Astrocyte (in vitro differentiated cells and primary cell): ENCODE measurements at regions not wholly inside any gene's neighbourhood (a gene's known extent, or its start where the extent isn't known, plus 50 kb on each side); places are given as distances from the start of the nearest gene placed in this dataset.

Experiments
- DNase-seq: peaks from one replicate; pipeline ENCODE4 v3.0.0-alpha.2; 2010; ENCODE audit warnings: low read depth
- FAIRE-seq: peaks from 2 replicates; lab custom pipeline; 2011; peaks lifted over from hg19 to GRCh38; lab: Jason Lieb, UNC
- H2AFZ ChIP-seq: 2 replicates; pipeline ENCODE4 v1.6.0; 2012; ENCODE audit warnings: low read depth, low read length, inconsistent platforms
- H3K27ac ChIP-seq: 2 replicates; pipeline ENCODE4 v1.5.1; 2011; ENCODE audit warnings: low read depth, low read length, inconsistent platforms
- H3K27me3 ChIP-seq: 2 replicates; pipeline ENCODE4 v1.6.0; 2011; ENCODE audit warnings: low read length, inconsistent platforms; ENCODE audit not compliant: insufficient read depth
- H3K36me3 ChIP-seq: 2 replicates; pipeline ENCODE4 v1.5.1; 2011; ENCODE audit warnings: low read length, inconsistent platforms; ENCODE audit not compliant: insufficient read depth
- H3K4me1 ChIP-seq: 2 replicates; pipeline ENCODE4 v1.5.1; 2011; ENCODE audit warnings: low read length, inconsistent platforms; ENCODE audit not compliant: insufficient read depth
- H3K4me2 ChIP-seq: 2 replicates; pipeline ENCODE4 v1.6.0; 2012; ENCODE audit warnings: low read length, inconsistent platforms
- H3K4me3 ChIP-seq: 2 replicates; pipeline ENCODE4 v1.5.1; 2011; ENCODE audit warnings: low read depth, mild to moderate bottlenecking, low read length, inconsistent platforms; ENCODE audit not compliant: insufficient read depth
- H3K79me2 ChIP-seq: 2 replicates; pipeline ENCODE4 v1.6.0; 2012; ENCODE audit warnings: mild to moderate bottlenecking, low read length, inconsistent platforms; ENCODE audit not compliant: insufficient read depth
- H3K9ac ChIP-seq: 2 replicates; pipeline ENCODE4 v1.6.0; 2012; ENCODE audit warnings: mild to moderate bottlenecking, low read length, inconsistent platforms
- H3K9me3 ChIP-seq: 2 replicates; pipeline ENCODE4 v1.5.1; 2012; ENCODE audit warnings: low read depth, mild to moderate bottlenecking, low read length, inconsistent platforms; ENCODE audit not compliant: insufficient read depth
- H4K20me1 ChIP-seq: 2 replicates; pipeline ENCODE4 v1.6.0; 2012; ENCODE audit warnings: low read length, inconsistent platforms; ENCODE audit not compliant: insufficient read depth
- H3K27ac Mint-ChIP-seq: one replicate; pipeline ENCODE4 v1.8.0; 2021; ENCODE audit warnings: mild to moderate bottlenecking, mixed read lengths; ENCODE audit not compliant: unreplicated experiment
- H3K27me3 Mint-ChIP-seq: one replicate; pipeline ENCODE4 v1.8.0; 2021; ENCODE audit warnings: low read depth, mixed read lengths; ENCODE audit not compliant: unreplicated experiment
- H3K36me3 Mint-ChIP-seq: one replicate; pipeline ENCODE4 v1.8.0; 2021; ENCODE audit warnings: low read depth, mixed read lengths; ENCODE audit not compliant: unreplicated experiment
- H3K4me1 Mint-ChIP-seq: one replicate; pipeline ENCODE4 v1.8.0; 2021; ENCODE audit warnings: low read depth, mixed read lengths; ENCODE audit not compliant: unreplicated experiment
- H3K4me3 Mint-ChIP-seq: one replicate; pipeline ENCODE4 v1.8.0; 2021; ENCODE audit warnings: mild to moderate bottlenecking, moderate library complexity, mixed read lengths; ENCODE audit not compliant: unreplicated experiment
- H3K9me3 Mint-ChIP-seq: one replicate; pipeline ENCODE4 v1.8.0; 2021; ENCODE audit warnings: mild to moderate bottlenecking, mixed read lengths; ENCODE audit not compliant: unreplicated experiment
- EZH2 ChIP-seq: IDR thresholded peaks from 2 replicates; pipeline ENCODE4 v1.6.1; 2012; ENCODE audit warnings: mild to moderate bottlenecking, low read length, inconsistent platforms; ENCODE audit not compliant: insufficient read depth
- TF ChIP-seq, protein P1 (sequence below): IDR thresholded peaks from 2 replicates; pipeline ENCODE4 v1.5.1; 2011; ENCODE audit warnings: low read depth, mild to moderate bottlenecking, inconsistent platforms, low read length, moderate library complexity; ENCODE audit not compliant: insufficient read depth

DNA sequence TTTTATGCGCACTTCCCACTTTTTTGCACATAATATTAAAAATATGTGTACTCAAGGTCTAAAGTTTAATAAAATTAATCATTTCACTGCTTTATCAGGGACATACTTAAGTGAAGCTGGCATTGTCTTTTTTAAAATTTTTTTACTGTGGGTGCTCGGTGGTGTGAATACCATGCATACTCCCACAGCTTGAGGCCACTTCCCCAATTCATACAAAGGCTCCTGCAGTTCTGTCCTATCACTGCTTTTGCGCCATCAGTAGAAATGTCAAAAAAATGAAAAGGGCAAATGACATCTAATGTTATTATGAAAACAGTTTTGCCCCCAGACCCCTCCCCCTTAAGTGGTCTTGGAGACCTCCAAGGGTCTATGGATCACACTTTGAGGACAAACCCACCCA, 464.1 kb upstream of the ARID1B start:
- Histone ChIP-seq H3K4me3 (no peak overlapping the region), H3K4me2 (no peak overlapping the region), H2AFZ (no peak overlapping the region), H3K36me3 (no peaks in the 10 kb centered on the region), H3K4me1 (no peaks in the 10 kb centered on the region), H3K9ac (no peak overlapping the region), H3K79me2 (no peaks in the 10 kb centered on the region), H3K9me3 (peaks cover 6% of the 10 kb centered on the region), H3K27me3 (no peaks in the 10 kb centered on the region), H4K20me1 (no peaks in the 10 kb centered on the region), H3K27ac (no peak overlapping the region)
- peaks cover 6% of the 10 kb centered on the region for H3K9me3 Mint-ChIP-seq
- FAIRE-seq, result no peak
- H3K4me3 Mint-ChIP-seq, result no peak overlapping the region
- peaks cover 3% of the 10 kb centered on the region for H3K27me3 Mint-ChIP-seq
- no peak overlapping the region for H3K27ac Mint-ChIP-seq
- DNase-seq, result no peak
- peaks cover 2% of the 10 kb centered on the region for H3K4me1 Mint-ChIP-seq
- TF ChIP-seq, protein P1, sequence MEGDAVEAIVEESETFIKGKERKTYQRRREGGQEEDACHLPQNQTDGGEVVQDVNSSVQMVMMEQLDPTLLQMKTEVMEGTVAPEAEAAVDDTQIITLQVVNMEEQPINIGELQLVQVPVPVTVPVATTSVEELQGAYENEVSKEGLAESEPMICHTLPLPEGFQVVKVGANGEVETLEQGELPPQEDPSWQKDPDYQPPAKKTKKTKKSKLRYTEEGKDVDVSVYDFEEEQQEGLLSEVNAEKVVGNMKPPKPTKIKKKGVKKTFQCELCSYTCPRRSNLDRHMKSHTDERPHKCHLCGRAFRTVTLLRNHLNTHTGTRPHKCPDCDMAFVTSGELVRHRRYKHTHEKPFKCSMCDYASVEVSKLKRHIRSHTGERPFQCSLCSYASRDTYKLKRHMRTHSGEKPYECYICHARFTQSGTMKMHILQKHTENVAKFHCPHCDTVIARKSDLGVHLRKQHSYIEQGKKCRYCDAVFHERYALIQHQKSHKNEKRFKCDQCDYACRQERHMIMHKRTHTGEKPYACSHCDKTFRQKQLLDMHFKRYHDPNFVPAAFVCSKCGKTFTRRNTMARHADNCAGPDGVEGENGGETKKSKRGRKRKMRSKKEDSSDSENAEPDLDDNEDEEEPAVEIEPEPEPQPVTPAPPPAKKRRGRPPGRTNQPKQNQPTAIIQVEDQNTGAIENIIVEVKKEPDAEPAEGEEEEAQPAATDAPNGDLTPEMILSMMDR, result no peak
- TF ChIP-seq EZH2, result no peak
- no peaks in the 10 kb centered on the region for H3K36me3 Mint-ChIP-seq

- Histone ChIP-seq H3K27me3 (no peaks in the 10 kb centered on the region), H3K9ac (no peak overlapping the region), H3K79me2 (no peaks in the 10 kb centered on the region), H3K36me3 (no peaks in the 10 kb centered on the region), H2AFZ (no peak overlapping the region), H3K9me3 (no peaks in the 10 kb centered on the region), H3K27ac (no peak overlapping the region), H3K4me3 (no peak overlapping the region), H3K4me2 (no peak overlapping the region), H3K4me1 (no peaks in the 10 kb centered on the region), H4K20me1 (no peaks in the 10 kb centered on the region)
- no peak for DNase-seq
- Mint-ChIP-seq H3K36me3 (no peaks in the 10 kb centered on the region), H3K9me3 (peaks cover 4% of the 10 kb centered on the region), H3K27ac (no peak overlapping the region), H3K4me3 (no peak overlapping the region), H3K27me3 (no peaks in the 10 kb centered on the region), H3K4me1 (peaks cover 8% of the 10 kb centered on the region)
- no peak for TF ChIP-seq EZH2
- TF ChIP-seq, protein P1, result no peak
- FAIRE-seq, result no peak
These were observed 465.9 kb upstream of the ARID1B start for GRCh38 chr6:156311291-156311690.

DNA sequence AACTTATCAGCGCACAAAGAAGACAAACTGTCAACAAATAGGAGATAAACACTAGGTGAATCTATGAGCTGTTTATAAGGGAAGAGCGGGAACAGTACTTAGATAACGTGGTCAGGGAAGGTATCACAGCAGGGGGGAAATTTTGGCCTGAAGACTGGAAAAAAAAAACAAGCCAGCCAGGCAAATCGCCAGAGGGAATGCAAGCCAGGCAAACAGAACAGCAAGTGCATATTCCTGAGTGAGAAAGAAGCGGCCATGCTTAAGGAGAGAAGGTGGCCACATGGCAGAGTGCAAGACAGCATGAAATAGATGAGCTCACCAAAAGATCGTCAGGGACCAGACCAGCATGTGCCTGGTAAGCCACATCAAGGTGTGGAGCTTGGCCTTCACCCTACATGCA, 466.5 kb upstream of the ARID1B start:
- no peak for TF ChIP-seq EZH2
- TF ChIP-seq, protein P1, result no peak
- Mint-ChIP-seq H3K4me3 (no peak overlapping the region), H3K36me3 (no peaks in the 10 kb centered on the region), H3K27me3 (no peaks in the 10 kb centered on the region), H3K9me3 (peaks cover 6% of the 10 kb centered on the region), H3K27ac (no peak overlapping the region), H3K4me1 (peaks cover 10% of the 10 kb centered on the region)
- H3K36me3 ChIP-seq, result no peaks in the 10 kb centered on the region
- no peaks in the 10 kb centered on the region for H3K27me3 ChIP-seq
- no peak overlapping the region for H3K4me3 ChIP-seq
- DNase-seq (no peak), FAIRE-seq (no peak)
- H3K9me3 ChIP-seq, result no peaks in the 10 kb centered on the region
- no peaks in the 10 kb centered on the region for H3K4me1 ChIP-seq
- H3K4me2 ChIP-seq, result no peak overlapping the region
- H4K20me1 ChIP-seq, result no peaks in the 10 kb centered on the region
- no peak overlapping the region for H3K9ac ChIP-seq
- H3K27ac ChIP-seq, result no peak overlapping the region
- no peaks in the 10 kb centered on the region for H3K79me2 ChIP-seq
- no peak overlapping the region for H2AFZ ChIP-seq
